ENCODE measurements at regions not wholly inside any gene's neighbourhood (a gene's known extent, or its start where the extent isn't known, plus 50 kb on each side); places are given as distances from the start of the nearest gene placed in this dataset.

DNA sequence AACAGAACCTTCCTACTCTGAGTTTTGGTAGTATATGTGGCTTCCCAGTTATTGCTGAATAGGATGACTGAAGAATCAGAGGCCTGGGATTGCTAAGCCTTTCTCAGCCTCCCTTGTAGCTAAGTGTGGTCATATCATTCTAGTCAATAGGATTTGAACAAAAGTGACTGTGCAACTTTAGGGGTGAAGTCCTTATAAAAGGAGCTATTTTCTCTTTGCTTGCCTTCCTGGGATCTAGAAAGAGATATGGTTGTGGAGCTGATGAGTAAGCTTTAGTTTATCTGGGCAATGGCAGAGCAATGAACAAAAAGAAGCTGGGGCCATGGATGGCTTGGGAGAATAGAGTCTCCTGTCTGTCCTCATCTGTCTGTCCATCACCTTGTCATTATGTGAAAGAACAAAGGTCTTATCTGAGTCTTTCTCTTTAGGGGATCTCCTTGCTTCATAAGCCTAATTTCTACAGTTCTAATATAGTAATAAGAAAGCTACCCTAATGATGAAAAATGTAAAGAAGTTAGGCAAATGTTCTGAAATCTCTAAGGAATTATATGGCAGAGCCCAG, 91.5 kb downstream of the TENT5C start:
- H3K27ac ChIP-seq = no peak overlapping the region

DNA sequence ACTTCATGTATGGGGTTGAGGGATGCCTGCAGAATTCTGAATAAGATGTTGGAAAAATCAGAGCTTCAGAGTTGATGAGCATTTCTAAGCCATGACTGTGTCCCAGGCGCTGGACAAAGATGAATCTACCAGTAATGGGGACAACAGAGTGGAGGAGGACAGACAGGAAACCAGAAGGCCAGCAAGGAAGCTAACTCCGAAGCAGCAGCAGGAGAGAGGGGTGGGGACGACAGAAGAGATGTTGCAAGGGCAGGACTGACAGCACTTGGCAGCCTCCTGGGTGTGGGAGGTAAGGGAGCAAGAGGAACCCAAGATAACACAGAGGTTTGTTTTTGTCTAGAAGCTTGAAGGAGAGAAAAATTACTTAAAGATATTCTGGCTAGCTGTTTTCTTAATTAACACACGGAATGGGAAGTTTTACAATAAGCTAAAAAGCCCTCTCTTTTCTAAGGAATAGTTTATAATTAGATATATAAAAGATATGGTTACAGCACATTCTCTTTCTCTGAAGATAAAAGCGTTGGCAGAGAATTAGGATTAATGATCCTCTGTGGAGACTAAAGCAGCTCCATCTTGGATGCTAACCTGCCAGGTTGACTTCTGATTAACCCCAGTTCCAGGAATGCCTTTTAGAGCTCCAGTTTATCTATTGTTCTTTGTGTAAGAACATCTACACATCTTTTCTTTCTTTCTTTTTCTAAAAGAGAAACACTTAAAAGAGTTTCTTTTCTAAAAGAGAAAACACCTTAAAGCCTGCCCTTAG, 92.7 kb downstream of the TENT5C start:
- DNase-seq = no peak
- TF ChIP-seq, protein P1, sequence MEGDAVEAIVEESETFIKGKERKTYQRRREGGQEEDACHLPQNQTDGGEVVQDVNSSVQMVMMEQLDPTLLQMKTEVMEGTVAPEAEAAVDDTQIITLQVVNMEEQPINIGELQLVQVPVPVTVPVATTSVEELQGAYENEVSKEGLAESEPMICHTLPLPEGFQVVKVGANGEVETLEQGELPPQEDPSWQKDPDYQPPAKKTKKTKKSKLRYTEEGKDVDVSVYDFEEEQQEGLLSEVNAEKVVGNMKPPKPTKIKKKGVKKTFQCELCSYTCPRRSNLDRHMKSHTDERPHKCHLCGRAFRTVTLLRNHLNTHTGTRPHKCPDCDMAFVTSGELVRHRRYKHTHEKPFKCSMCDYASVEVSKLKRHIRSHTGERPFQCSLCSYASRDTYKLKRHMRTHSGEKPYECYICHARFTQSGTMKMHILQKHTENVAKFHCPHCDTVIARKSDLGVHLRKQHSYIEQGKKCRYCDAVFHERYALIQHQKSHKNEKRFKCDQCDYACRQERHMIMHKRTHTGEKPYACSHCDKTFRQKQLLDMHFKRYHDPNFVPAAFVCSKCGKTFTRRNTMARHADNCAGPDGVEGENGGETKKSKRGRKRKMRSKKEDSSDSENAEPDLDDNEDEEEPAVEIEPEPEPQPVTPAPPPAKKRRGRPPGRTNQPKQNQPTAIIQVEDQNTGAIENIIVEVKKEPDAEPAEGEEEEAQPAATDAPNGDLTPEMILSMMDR (IDR thresholded peaks at IDR 0.05) = no peak
- H3K36me3 ChIP-seq = no peaks in the 10 kb centered on the region
- no peak overlapping the region for H3K27ac ChIP-seq
- no peak for ATAC-seq
- H3K4me1 ChIP-seq = no peaks in the 10 kb centered on the region
- H3K9me3 ChIP-seq = no peaks in the 10 kb centered on the region
- intact Hi-C loops (cut with DNase I) = no loop called here
- no peak overlapping the region for H3K4me3 ChIP-seq
- no peaks in the 10 kb centered on the region for H3K27me3 ChIP-seq (ENCODE audit: low read depth)

More for the DNA sequence above, 91.5 kb downstream of the TENT5C start:
- H3K36me3 ChIP-seq = no peaks in the 10 kb centered on the region
- H3K27me3 ChIP-seq (ENCODE audit: low read depth) = no peaks in the 10 kb centered on the region
- TF ChIP-seq, protein P1 (IDR thresholded peaks at IDR 0.05) = no peak
- ATAC-seq (no peak), DNase-seq (no peak)
- H3K9me3 ChIP-seq = no peaks in the 10 kb centered on the region
- H3K4me3 ChIP-seq = no peak overlapping the region
- intact Hi-C loops (cut with DNase I) = no loop called here
- H3K4me1 ChIP-seq = no peaks in the 10 kb centered on the region

DNA sequence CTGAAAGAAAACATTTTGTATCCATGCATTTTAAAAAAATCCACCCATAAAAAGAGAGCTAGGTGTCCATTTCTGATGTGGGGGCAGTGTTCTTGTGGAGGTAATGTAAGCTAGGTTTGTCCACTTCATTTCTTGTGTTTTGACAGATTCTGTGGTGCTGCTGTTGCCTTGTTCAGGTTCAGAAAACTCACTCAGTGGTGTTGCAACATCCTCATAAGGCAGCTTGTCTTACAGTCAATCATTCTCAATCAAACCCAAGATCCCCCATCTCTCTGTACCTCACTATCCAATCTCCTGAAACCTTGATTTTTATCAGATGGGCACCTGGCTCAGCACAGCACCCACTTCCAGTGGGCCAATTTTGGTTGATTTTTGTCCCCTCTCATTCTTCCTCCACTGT, 94.1 kb downstream of the TENT5C start:
- DNase-seq = no peak

DNA sequence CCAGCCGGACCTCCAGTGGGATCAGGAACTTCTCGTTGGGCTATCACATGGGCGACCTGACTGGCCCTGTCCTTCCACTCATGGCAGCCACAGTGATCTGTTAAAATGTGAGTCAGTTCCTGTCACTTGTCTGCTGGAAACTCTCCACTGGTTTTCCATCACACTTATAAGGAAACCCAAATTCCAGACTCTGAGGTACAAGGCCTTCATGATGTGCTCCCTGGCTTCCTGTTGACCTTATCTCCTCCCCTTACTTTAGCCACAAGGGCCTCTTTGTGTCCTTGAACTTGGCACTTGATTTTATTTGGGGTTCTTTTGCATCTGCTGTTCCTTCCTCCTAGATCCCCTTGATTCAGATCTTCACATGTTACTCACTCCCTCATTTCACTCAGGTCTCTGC, 96.8 kb downstream of the TENT5C start:
- H3K36me3 ChIP-seq = no peaks in the 10 kb centered on the region
- no peak overlapping the region for H3K4me3 ChIP-seq
- ATAC-seq = no peak
- H3K9me3 ChIP-seq = no peaks in the 10 kb centered on the region
- no peaks in the 10 kb centered on the region for H3K27me3 ChIP-seq (ENCODE audit: low read depth)
- TF ChIP-seq, protein P1 (IDR thresholded peaks at IDR 0.05) = no peak
- intact Hi-C loops (cut with DNase I) = no loop called here
- no peaks in the 10 kb centered on the region for H3K4me1 ChIP-seq
- no peak for DNase-seq
- H3K27ac ChIP-seq = no peak overlapping the region

More for the DNA sequence above, 94.1 kb downstream of the TENT5C start:
- ATAC-seq = no peak
- Histone ChIP-seq H3K9me3 (no peaks in the 10 kb centered on the region), H3K4me1 (no peaks in the 10 kb centered on the region), H3K27me3 (ENCODE audit: low read depth) (no peaks in the 10 kb centered on the region), H3K27ac (no peak overlapping the region), H3K36me3 (no peaks in the 10 kb centered on the region), H3K4me3 (no peak overlapping the region)
- intact Hi-C loops (cut with DNase I) = no loop called here
- TF ChIP-seq, protein P1 (IDR thresholded peaks at IDR 0.05) = no peak

DNA sequence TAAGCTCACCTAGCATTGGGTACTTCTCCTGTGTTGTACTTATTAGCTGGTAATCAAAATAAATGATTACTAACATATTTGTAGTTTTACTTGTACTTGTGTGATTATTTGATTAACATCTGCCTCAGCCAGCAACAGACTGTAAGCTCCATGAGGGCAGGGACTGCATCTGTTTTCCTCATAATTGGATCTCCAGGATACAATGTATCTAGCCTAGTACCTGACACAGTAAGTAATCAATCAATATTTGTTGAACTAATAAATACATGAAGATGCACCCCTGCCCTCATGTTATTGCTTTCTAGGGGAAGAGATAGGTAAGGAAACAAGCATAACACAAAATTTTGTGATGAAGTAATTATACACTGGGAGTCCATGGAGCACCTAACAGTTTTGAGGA, 101.5 kb downstream of the TENT5C start:
- no peaks in the 10 kb centered on the region for H3K27me3 ChIP-seq (ENCODE audit: low read depth)
- ATAC-seq (no peak), DNase-seq (no peak)
- no peak overlapping the region for H3K4me3 ChIP-seq
- H3K27ac ChIP-seq = no peak overlapping the region
- no peaks in the 10 kb centered on the region for H3K36me3 ChIP-seq
- TF ChIP-seq, protein P1 (IDR thresholded peaks at IDR 0.05) = no peak
- intact Hi-C loops (cut with DNase I) = no loop called here
- H3K9me3 ChIP-seq = no peaks in the 10 kb centered on the region
- H3K4me1 ChIP-seq = no peaks in the 10 kb centered on the region
